Fibroblast of lung (primary cell): ENCODE measurements at regions not wholly inside any gene's neighbourhood (a gene's known extent, or its start where the extent isn't known, plus 50 kb on each side); places are given as distances from the start of the nearest gene placed in this dataset.

ENCODE experiments used
- DNase-seq, 2 donors: peaks; one replicate each; pipeline versions ENCODE4 v3.0.0 to v3.0.0-alpha.2; 2010; ENCODE audit warnings: low read depth in 2 of 2
- H2AFZ ChIP-seq: 2 replicates; pipeline ENCODE4 v1.5.1; 2012; ENCODE audit warnings: low read length, control low read depth, inconsistent platforms
- H3K27ac ChIP-seq: 2 replicates; pipeline ENCODE4 v1.5.1; 2011; ENCODE audit warnings: low read length, control low read depth; ENCODE audit not compliant: insufficient read depth
- H3K27me3 ChIP-seq: 2 replicates; pipeline ENCODE4 v1.5.1; 2011; ENCODE audit warnings: mild to moderate bottlenecking, low read length; ENCODE audit not compliant: control insufficient read depth, insufficient read depth
- H3K36me3 ChIP-seq: 2 replicates; pipeline ENCODE4 v1.5.1; 2011; ENCODE audit warnings: low read length; ENCODE audit not compliant: control insufficient read depth, insufficient read depth
- H3K4me1 ChIP-seq: 2 replicates; pipeline ENCODE4 v1.5.1; 2011; ENCODE audit warnings: low read length; ENCODE audit not compliant: control insufficient read depth, insufficient read depth; ENCODE audit errors: extremely low read depth
- H3K4me2 ChIP-seq: 2 replicates; pipeline ENCODE4 v1.5.1; 2011; ENCODE audit warnings: low read length, control low read depth; ENCODE audit not compliant: insufficient read depth; ENCODE audit errors: extremely low read depth
- H3K4me3 ChIP-seq, 4 experiments: fragments of 200-600 bp in 1 of 4; sonication (generic) in 1 of 4; replicated peaks in 1 of 4; 2 replicates each; pipeline ENCODE4 v1.5.1; 2011 to 2016; ENCODE audit warnings: low read length in 4 of 4, low read depth in 3 of 4, mild to moderate bottlenecking in 3 of 4, control low read depth in 2 of 4, inconsistent platforms in 1 of 4, mixed read lengths in 1 of 4; ENCODE audit not compliant: insufficient read depth in 1 of 4; ENCODE audit errors: control extremely low read depth in 1 of 4
- H3K79me2 ChIP-seq: 2 replicates; pipeline ENCODE4 v1.5.1; 2012; ENCODE audit warnings: mild to moderate bottlenecking, low read length, inconsistent platforms; ENCODE audit not compliant: control insufficient read depth, insufficient read depth
- H3K9ac ChIP-seq: 2 replicates; pipeline ENCODE4 v1.5.1; 2011; ENCODE audit warnings: mild to moderate bottlenecking, low read length, control low read depth; ENCODE audit not compliant: insufficient read depth
- H3K9me3 ChIP-seq: 2 replicates; pipeline ENCODE4 v1.5.1; 2012; ENCODE audit warnings: low read depth, low read length; ENCODE audit not compliant: control insufficient read depth, insufficient read depth
- H4K20me1 ChIP-seq: 2 replicates; pipeline ENCODE4 v1.5.1; 2011; ENCODE audit warnings: low read length; ENCODE audit not compliant: control insufficient read depth, insufficient read depth; ENCODE audit errors: extremely low read depth
- EZH2 ChIP-seq: IDR thresholded peaks from 2 replicates; pipeline ENCODE4 v1.5.1; 2012; ENCODE audit warnings: low read length, control low read depth, mild to moderate bottlenecking; ENCODE audit errors: missing control alignments
- TF ChIP-seq, protein P1 (sequence below), 2 donors: IDR thresholded peaks in 1 of 2; conservative IDR thresholded peaks in 1 of 2; 1 replicate in 1 of 2; 2 replicates in 1 of 2; pipeline ENCODE4 v1.5.1; 2011 to 2012; ENCODE audit warnings: low read length in 2 of 2, control low read depth in 1 of 2, inconsistent platforms in 1 of 2, low read depth in 1 of 2, mild to moderate bottlenecking in 1 of 2

DNA sequence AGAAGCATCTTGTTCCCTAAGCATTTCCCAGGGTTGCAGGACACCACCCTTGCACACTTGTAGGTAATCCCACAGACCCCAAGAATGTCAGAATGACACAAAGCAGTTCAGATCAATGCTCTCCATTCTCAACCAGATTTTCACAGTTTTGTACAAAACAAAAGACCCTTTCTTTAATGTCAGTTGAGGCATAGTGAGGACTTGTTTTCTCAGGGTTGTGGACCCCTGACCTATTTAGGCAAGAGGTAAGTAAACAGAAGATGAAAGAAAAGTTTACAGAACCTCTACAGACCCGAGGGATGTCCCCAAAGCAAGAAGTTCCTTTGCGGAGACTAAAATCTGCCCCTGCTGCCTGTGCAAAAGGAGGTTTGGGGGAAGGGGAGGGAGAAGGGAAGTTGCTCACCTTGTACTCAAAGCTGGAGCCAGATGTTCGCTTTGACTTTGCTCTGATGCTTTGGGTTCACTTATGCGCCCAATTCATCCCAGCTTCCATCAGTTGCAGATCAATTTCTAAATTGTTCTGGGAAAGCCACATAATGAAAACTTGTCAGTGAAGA lies 635.4 kb downstream of the EPHA4 start:
- Histone ChIP-seq H4K20me1 (no peaks in the 10 kb centered on the region), H3K79me2 (no peaks in the 10 kb centered on the region), H3K36me3 (no peaks in the 10 kb centered on the region), H3K27ac (no peak overlapping the region), H3K9ac (no peak overlapping the region), H3K9me3 (no peaks in the 10 kb centered on the region), H3K27me3 (no peaks in the 10 kb centered on the region), H2AFZ (no peak overlapping the region), H3K4me2 (no peak overlapping the region), H3K4me1 (no peaks in the 10 kb centered on the region), H3K4me3 (no peak overlapping the region)
- DNase-seq = no peak
- TF ChIP-seq, protein P1, sequence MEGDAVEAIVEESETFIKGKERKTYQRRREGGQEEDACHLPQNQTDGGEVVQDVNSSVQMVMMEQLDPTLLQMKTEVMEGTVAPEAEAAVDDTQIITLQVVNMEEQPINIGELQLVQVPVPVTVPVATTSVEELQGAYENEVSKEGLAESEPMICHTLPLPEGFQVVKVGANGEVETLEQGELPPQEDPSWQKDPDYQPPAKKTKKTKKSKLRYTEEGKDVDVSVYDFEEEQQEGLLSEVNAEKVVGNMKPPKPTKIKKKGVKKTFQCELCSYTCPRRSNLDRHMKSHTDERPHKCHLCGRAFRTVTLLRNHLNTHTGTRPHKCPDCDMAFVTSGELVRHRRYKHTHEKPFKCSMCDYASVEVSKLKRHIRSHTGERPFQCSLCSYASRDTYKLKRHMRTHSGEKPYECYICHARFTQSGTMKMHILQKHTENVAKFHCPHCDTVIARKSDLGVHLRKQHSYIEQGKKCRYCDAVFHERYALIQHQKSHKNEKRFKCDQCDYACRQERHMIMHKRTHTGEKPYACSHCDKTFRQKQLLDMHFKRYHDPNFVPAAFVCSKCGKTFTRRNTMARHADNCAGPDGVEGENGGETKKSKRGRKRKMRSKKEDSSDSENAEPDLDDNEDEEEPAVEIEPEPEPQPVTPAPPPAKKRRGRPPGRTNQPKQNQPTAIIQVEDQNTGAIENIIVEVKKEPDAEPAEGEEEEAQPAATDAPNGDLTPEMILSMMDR (conservative IDR thresholded peaks at IDR 0.05 in 1 of 2, IDR thresholded peaks at IDR 0.05 in 1 of 2; ENCODE audit: low read depth in 1 of 2, low read length in 2 of 2) = no peak
- no peak for TF ChIP-seq EZH2

DNA sequence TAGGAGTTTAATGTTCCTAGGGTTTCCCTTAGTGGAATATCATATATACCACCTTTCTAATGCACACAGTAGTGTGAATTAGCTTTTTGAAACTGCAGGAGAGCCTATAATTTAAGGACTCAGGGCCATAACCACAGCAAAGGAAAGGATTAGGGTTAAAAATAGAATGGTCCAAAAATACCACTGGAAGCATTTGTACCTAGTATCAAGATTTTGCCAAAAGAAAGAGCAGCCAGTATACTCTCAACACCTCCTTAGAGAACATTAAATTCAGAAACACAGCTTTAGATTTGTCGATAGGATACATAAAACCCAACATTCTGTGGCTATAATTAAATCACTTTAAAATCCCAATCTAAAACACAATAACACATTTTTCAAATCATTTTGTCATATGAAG lies 634.9 kb downstream of the EPHA4 start:
- no peaks in the 10 kb centered on the region for H3K4me1 ChIP-seq
- no peak overlapping the region for H3K4me3 ChIP-seq
- no peak overlapping the region for H3K4me2 ChIP-seq
- H3K36me3 ChIP-seq = no peaks in the 10 kb centered on the region
- no peaks in the 10 kb centered on the region for H3K9me3 ChIP-seq
- H2AFZ ChIP-seq = no peak overlapping the region
- no peak overlapping the region for H3K9ac ChIP-seq
- no peaks in the 10 kb centered on the region for H3K27me3 ChIP-seq
- no peak overlapping the region for H3K27ac ChIP-seq
- no peak for TF ChIP-seq EZH2
- TF ChIP-seq, protein P1 (conservative IDR thresholded peaks at IDR 0.05 in 1 of 2, IDR thresholded peaks at IDR 0.05 in 1 of 2; ENCODE audit: low read depth in 1 of 2, low read length in 2 of 2) = no peak
- no peaks in the 10 kb centered on the region for H3K79me2 ChIP-seq
- H4K20me1 ChIP-seq = no peaks in the 10 kb centered on the region
- DNase-seq = no peak

DNA sequence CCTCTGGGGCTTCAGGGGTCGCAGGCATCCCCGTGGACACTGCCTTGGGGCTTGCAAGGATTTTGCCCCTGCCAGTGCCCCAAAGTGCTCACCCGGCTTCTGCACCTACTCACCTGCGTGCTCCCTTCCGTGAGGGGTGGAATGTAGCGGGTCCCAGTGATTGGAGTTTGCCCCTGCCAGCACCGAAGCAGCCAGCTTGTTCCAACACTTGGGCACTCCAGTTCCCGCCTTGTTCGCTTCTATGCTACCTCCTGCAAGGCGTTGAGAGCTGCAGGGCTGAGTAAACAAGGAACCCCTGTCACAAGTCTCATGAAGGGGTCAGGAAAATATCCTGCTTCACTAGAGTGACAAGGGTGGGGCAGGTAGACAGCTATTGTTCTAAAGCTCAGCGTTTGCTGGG lies 631.5 kb downstream of the EPHA4 start:
- Histone ChIP-seq H4K20me1 (no peaks in the 10 kb centered on the region), H3K27me3 (no peaks in the 10 kb centered on the region), H3K79me2 (no peaks in the 10 kb centered on the region), H3K9me3 (no peaks in the 10 kb centered on the region), H3K4me2 (no peak overlapping the region), H2AFZ (no peak overlapping the region), H3K36me3 (no peaks in the 10 kb centered on the region), H3K27ac (no peak overlapping the region), H3K4me3 (no peak overlapping the region), H3K4me1 (no peaks in the 10 kb centered on the region), H3K9ac (no peak overlapping the region)
- no peak for DNase-seq
- no peak for TF ChIP-seq EZH2
- TF ChIP-seq, protein P1 (conservative IDR thresholded peaks at IDR 0.05 in 1 of 2, IDR thresholded peaks at IDR 0.05 in 1 of 2; ENCODE audit: low read depth in 1 of 2, low read length in 2 of 2) = no peak
